PC-3 (cell line): ENCODE measurements at regions not wholly inside any gene's neighbourhood (a gene's known extent, or its start where the extent isn't known, plus 50 kb on each side); places are given as distances from the start of the nearest gene placed in this dataset.

ENCODE experiments used
- ATAC-seq: fragments of 200-7000 bp; cut with Tn5 transposase; 2 replicates; pipeline ENCODE4 v1.9.1; 2020; ENCODE audit warnings: mild to moderate bottlenecking, moderate library complexity
- BruUV-seq: library from RNA; stranded (reverse); fragments of 400-500 nt; replicated peaks from 2 replicates; lab custom pipeline; 2021; lab: Mats Ljungman, UMichigan
- CTCF ChIA-PET: fragments of 300-600 bp; sonication (Branson Sonifier 250); formaldehyde crosslinking; loops from one replicate; lab custom pipeline; 2022; ENCODE audit warnings: antibody characterized with exemption; lab: Charles Lee
- POLR2A ChIA-PET: fragments of 300-600 bp; sonication (Branson Sonifier 250); formaldehyde crosslinking; loops from one replicate; lab custom pipeline; 2022; ENCODE audit warnings: antibody characterized with exemption; ENCODE audit not compliant: unreplicated experiment; lab: Charles Lee
- DNase-seq: peaks from one replicate; pipeline ENCODE4 v3.0.0-alpha.2; 2015
- H2AFZ ChIP-seq: fragments of 300-600 bp; sonication (generic); 2 replicates; pipeline ENCODE4 v1.6.0; 2016; ENCODE audit warnings: antibody characterized with exemption, low read length
- H3F3A ChIP-seq: fragments of 300-600 bp; sonication (generic); one replicate; pipeline ENCODE4 v1.6.0; 2017; ENCODE audit warnings: antibody characterized with exemption, low read length, control low read depth, mild to moderate bottlenecking; ENCODE audit not compliant: unreplicated experiment
- H3K27ac ChIP-seq: fragments of 300-600 bp; sonication (generic); 2 replicates; pipeline ENCODE4 v1.5.1; 2016; ENCODE audit warnings: mild to moderate bottlenecking, low read length
- H3K27me3 ChIP-seq: fragments of 300-600 bp; sonication (generic); 2 replicates; pipeline ENCODE4 v1.6.1; 2016; ENCODE audit warnings: low read length, mixed read lengths
- H3K36me3 ChIP-seq: fragments of 300-600 bp; sonication (generic); 2 replicates; pipeline ENCODE4 v1.6.1; 2016; ENCODE audit warnings: low read depth, mixed run types, low read length, mixed read lengths
- H3K4me1 ChIP-seq: fragments of 300-600 bp; sonication (generic); 2 replicates; pipeline ENCODE4 v1.5.1; 2016; ENCODE audit warnings: low read length; ENCODE audit not compliant: insufficient read depth
- H3K4me2 ChIP-seq: fragments of 300-600 bp; sonication (generic); 2 replicates; pipeline ENCODE4 v1.6.0; 2016; ENCODE audit warnings: low read length
- H3K4me3 ChIP-seq: fragments of 300-600 bp; sonication (generic); 2 replicates; pipeline ENCODE4 v1.5.1; 2016; ENCODE audit warnings: mild to moderate bottlenecking, low read length, mixed read lengths
- H3K79me2 ChIP-seq: fragments of 300-600 bp; sonication (generic); 2 replicates; pipeline ENCODE4 v1.6.1; 2017; ENCODE audit warnings: low read length, mixed read lengths
- H3K9ac ChIP-seq: fragments of 300-600 bp; sonication (generic); 2 replicates; pipeline ENCODE4 v1.6.0; 2016; ENCODE audit warnings: mild to moderate bottlenecking, low read length
- H3K9me2 ChIP-seq: fragments of 300-600 bp; sonication (generic); replicated peaks from 2 replicates; pipeline ENCODE4 v1.6.1; 2016; ENCODE audit warnings: mixed run types, low read length, mixed read lengths
- H3K9me3 ChIP-seq: fragments of 300-600 bp; sonication (generic); 2 replicates; pipeline ENCODE4 v1.6.1; 2016; ENCODE audit warnings: low read length, mixed read lengths
- H4K20me1 ChIP-seq: fragments of 300-600 bp; sonication (generic); 2 replicates; pipeline ENCODE4 v1.6.1; 2016; ENCODE audit warnings: low read length, mixed read lengths
- CTCF ChIP-seq: fragments of 300-600 bp; sonication (generic); conservative IDR thresholded peaks from 2 replicates; pipeline ENCODE4 v1.5.1; 2017; ENCODE audit warnings: antibody characterized with exemption, low read depth, mild to moderate bottlenecking, low read length
- EZH2 ChIP-seq: fragments of 300-600 bp; sonication (generic); IDR thresholded peaks from one replicate; pipeline ENCODE4 v1.6.1; 2017; ENCODE audit warnings: antibody characterized with exemption, mild to moderate bottlenecking, low read length; ENCODE audit not compliant: unreplicated experiment
- EZH2phosphoT487 ChIP-seq: fragments of 300-600 bp; sonication (generic); IDR thresholded peaks from 2 replicates; pipeline ENCODE4 v1.6.1; 2018; ENCODE audit warnings: mild to moderate bottlenecking, antibody characterized with exemption, low read length, borderline replicate concordance
- intact Hi-C: fragments of 100-400 bp; cut with micrococcal nuclease; formaldehyde crosslinking; loops from 2 replicates; pipeline ENCODE4 v1.9.0; 2023

- H3K9me2 ChIP-seq: no peaks in the 10 kb centered on the region
- H3K27ac ChIP-seq: no peak overlapping the region
- ChIA-PET CTCF (no interaction called here), POLR2A (no interaction called here)
- no peaks in the 10 kb centered on the region for H3K4me1 ChIP-seq
- no peaks in the 10 kb centered on the region for H4K20me1 ChIP-seq
- intact Hi-C loops: no loop called here
- H3K36me3 ChIP-seq: no peaks in the 10 kb centered on the region
- BruUV-seq: no TSS peak
- H3K27me3 ChIP-seq: no peaks in the 10 kb centered on the region
- no peak overlapping the region for H3K4me2 ChIP-seq
- no peaks in the 10 kb centered on the region for H3K9me3 ChIP-seq
- ATAC-seq (no peak), DNase-seq (no peak)
- TF ChIP-seq EZH2phosphoT487: no peak
- H3F3A ChIP-seq: no peaks in the 10 kb centered on the region
- H3K9ac ChIP-seq: no peak overlapping the region
- no peaks in the 10 kb centered on the region for H3K79me2 ChIP-seq
- H2AFZ ChIP-seq: no peak overlapping the region
- no peak overlapping the region for H3K4me3 ChIP-seq
Measured at GRCh38 chr10:81027706-81028105, 490.0 kb downstream of the SH2D4B start.

- ATAC-seq (no peak), DNase-seq (no peak)
- H3K27me3 ChIP-seq: no peaks in the 10 kb centered on the region
- no peak overlapping the region for H3K27ac ChIP-seq
- H3K9ac ChIP-seq: no peak overlapping the region
- H3F3A ChIP-seq: no peaks in the 10 kb centered on the region
- no peak overlapping the region for H3K4me2 ChIP-seq
- no peak overlapping the region for H3K4me3 ChIP-seq
- BruUV-seq: no TSS peak
- ChIA-PET CTCF (no interaction called here), POLR2A (no interaction called here)
- H4K20me1 ChIP-seq: no peaks in the 10 kb centered on the region
- TF ChIP-seq CTCF (no peak), EZH2phosphoT487 (no peak), EZH2 (no peak)
- H3K79me2 ChIP-seq: no peaks in the 10 kb centered on the region
- H3K9me3 ChIP-seq: no peaks in the 10 kb centered on the region
- H3K36me3 ChIP-seq: no peaks in the 10 kb centered on the region
- H3K9me2 ChIP-seq: no peaks in the 10 kb centered on the region
- no peaks in the 10 kb centered on the region for H3K4me1 ChIP-seq
- H2AFZ ChIP-seq: no peak overlapping the region
- intact Hi-C loops: no loop called here
Measured at GRCh38 chr10:81031774-81032173, 494.1 kb downstream of the SH2D4B start.

- BruUV-seq: no TSS peak
- no peak overlapping the region for H2AFZ ChIP-seq
- intact Hi-C loops: no loop called here
- no peak for ATAC-seq
- no peak overlapping the region for H3K9ac ChIP-seq
- H3K9me2 ChIP-seq: no peaks in the 10 kb centered on the region
- H3K4me2 ChIP-seq: no peak overlapping the region
- H3K36me3 ChIP-seq: no peaks in the 10 kb centered on the region
- no peaks in the 10 kb centered on the region for H3K27me3 ChIP-seq
- H4K20me1 ChIP-seq: no peaks in the 10 kb centered on the region
- H3K79me2 ChIP-seq: no peaks in the 10 kb centered on the region
- ChIA-PET POLR2A (no interaction called here), CTCF (no interaction called here)
- H3K4me1 ChIP-seq: no peaks in the 10 kb centered on the region
- H3K9me3 ChIP-seq: no peaks in the 10 kb centered on the region
- no peak for DNase-seq
- no peaks in the 10 kb centered on the region for H3F3A ChIP-seq
- no peak overlapping the region for H3K4me3 ChIP-seq
- TF ChIP-seq EZH2phosphoT487 (no peak), EZH2 (no peak), CTCF (no peak)
- no peak overlapping the region for H3K27ac ChIP-seq
Measured at GRCh38 chr10:81034383-81034782, 496.7 kb downstream of the SH2D4B start.
